ENCODE measurements at regions not wholly inside any gene's neighbourhood (a gene's known extent, or its start where the extent isn't known, plus 50 kb on each side); places are given as distances from the start of the nearest gene placed in this dataset.
A peak's percentile ranks its signal among the peaks of the same experiment; 100 is the strongest.

- Mint-ChIP-seq H3K4me3 (no peak overlapping the region), H3K27ac (0 out of 7 replicates have a peak overlapping the region, but pooled peaks of 1 of the 3 experiments have one; percentile 18), H3K9me3 (no peaks in the 10 kb centered on the region; a peak in 1 of 5 replicates), H3K36me3 (ENCODE audit: insufficient read depth in 1 of 3, low read depth in 3 of 3) (no peaks in the 10 kb centered on the region), H3K27me3 (ENCODE audit: low read depth) (no peaks in the 10 kb centered on the region; the same call in 1 of the 2 replicates), H3K4me1 (peaks cover 36 to 46% of the 10 kb centered on the region in 2 experiments)
- Histone ChIP-seq H4K5ac (ENCODE audit: insufficient read length, low read depth, low read length) (no peak overlapping the region), H3K79me1 (ENCODE audit: insufficient read depth, low read depth, low read length, poor library complexity, severe bottlenecking) (no peaks in the 10 kb centered on the region), H2AFZ (ENCODE audit: low read length) (no peak overlapping the region), H2BK120ac (ENCODE audit: low read depth, low read length, poor library complexity, severe bottlenecking) (no peak overlapping the region), H3K79me2 (ENCODE audit: insufficient read depth, low read length) (no peaks in the 10 kb centered on the region), H3K4me1 (ENCODE audit: insufficient read depth, low read length) (peaks cover 6% of the 10 kb centered on the region), H2BK12ac (ENCODE audit: insufficient read length, low read depth, low read length) (no peak overlapping the region), H3K4me2 (ENCODE audit: insufficient read depth, insufficient read length, low read length) (no peak overlapping the region), H3K23ac (ENCODE audit: insufficient read length, low read depth, low read length) (no peak overlapping the region), H2BK15ac (ENCODE audit: low read depth, low read length) (no peak overlapping the region), H3K14ac (ENCODE audit: insufficient read depth, low read length) (no peak overlapping the region), H3K23me2 (ENCODE audit: insufficient read length, low read depth, low read length, poor library complexity, severe bottlenecking) (no peaks in the 10 kb centered on the region), H2BK5ac (ENCODE audit: insufficient read length, low read length) (no peak overlapping the region), H3K9me3 (ENCODE audit: control insufficient read depth, low read depth, low read length) (no peaks in the 10 kb centered on the region), H3K4ac (ENCODE audit: low read depth, low read length) (no peak overlapping the region), H4K8ac (replicated peaks; ENCODE audit: insufficient read length, low read depth, low read length) (no peak overlapping the region), H3K18ac (ENCODE audit: insufficient read length, low read depth, low read length) (no peak overlapping the region), H2BK20ac (ENCODE audit: low read depth, low read length, poor library complexity, severe bottlenecking) (no peak overlapping the region), H3T11ph (ENCODE audit: low read length) (no peak overlapping the region), H4K91ac (ENCODE audit: insufficient read length, low read depth, low read length) (no peak overlapping the region), H3K27ac (ENCODE audit: insufficient read length, low read depth, low read length) (no peak overlapping the region), H2AK5ac (ENCODE audit: insufficient read length, low read length) (no peak overlapping the region), H3K9ac (ENCODE audit: extremely low read depth, insufficient read length, low read length) (no peak overlapping the region), H3K27me3 (ENCODE audit: insufficient read depth, low read length) (no peaks in the 10 kb centered on the region; the same call in 1 of the 2 replicates), H3K56ac (ENCODE audit: insufficient read length, low read depth, low read length) (no peak overlapping the region), H4K20me1 (ENCODE audit: control insufficient read depth, insufficient read depth, insufficient read length) (no peaks in the 10 kb centered on the region)
- WGBS (ENCODE audit: extremely low coverage, insufficient read length, low lambda C conversion rate), result no CpG with 5 or more reads among the region's 1 CpG
- TF ChIP-seq, protein P1, sequence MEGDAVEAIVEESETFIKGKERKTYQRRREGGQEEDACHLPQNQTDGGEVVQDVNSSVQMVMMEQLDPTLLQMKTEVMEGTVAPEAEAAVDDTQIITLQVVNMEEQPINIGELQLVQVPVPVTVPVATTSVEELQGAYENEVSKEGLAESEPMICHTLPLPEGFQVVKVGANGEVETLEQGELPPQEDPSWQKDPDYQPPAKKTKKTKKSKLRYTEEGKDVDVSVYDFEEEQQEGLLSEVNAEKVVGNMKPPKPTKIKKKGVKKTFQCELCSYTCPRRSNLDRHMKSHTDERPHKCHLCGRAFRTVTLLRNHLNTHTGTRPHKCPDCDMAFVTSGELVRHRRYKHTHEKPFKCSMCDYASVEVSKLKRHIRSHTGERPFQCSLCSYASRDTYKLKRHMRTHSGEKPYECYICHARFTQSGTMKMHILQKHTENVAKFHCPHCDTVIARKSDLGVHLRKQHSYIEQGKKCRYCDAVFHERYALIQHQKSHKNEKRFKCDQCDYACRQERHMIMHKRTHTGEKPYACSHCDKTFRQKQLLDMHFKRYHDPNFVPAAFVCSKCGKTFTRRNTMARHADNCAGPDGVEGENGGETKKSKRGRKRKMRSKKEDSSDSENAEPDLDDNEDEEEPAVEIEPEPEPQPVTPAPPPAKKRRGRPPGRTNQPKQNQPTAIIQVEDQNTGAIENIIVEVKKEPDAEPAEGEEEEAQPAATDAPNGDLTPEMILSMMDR (conservative IDR thresholded peaks at IDR 0.05), result no peak
- no peak for DNase-seq
Observed at GRCh38 chr14:56998728-56999127, 188.4 kb upstream of the OTX2 start.

Measured in H9 (cell line).